Ishikawa (cell line): ENCODE measurements at regions not wholly inside any gene's neighbourhood (a gene's known extent, or its start where the extent isn't known, plus 50 kb on each side); places are given as distances from the start of the nearest gene placed in this dataset.

Experiments used
- CEBPB ChIP-seq: IDR thresholded peaks from 2 replicates; pipeline ENCODE4 v1.6.1; 2012
- CREB1 ChIP-seq: IDR thresholded peaks from 2 replicates; pipeline ENCODE4 v1.6.1; 2012; ENCODE audit warnings: low read depth
- EGR1 ChIP-seq: IDR thresholded peaks from 2 replicates; pipeline ENCODE4 v1.6.1; 2012
- EP300 ChIP-seq: IDR thresholded peaks from 2 replicates; pipeline ENCODE4 v1.6.1; 2012; ENCODE audit warnings: borderline replicate concordance
- FOXM1 ChIP-seq: IDR thresholded peaks from 2 replicates; pipeline ENCODE4 v1.6.1; 2012; ENCODE audit warnings: low read depth, borderline replicate concordance
- MAX ChIP-seq: IDR thresholded peaks from 2 replicates; pipeline ENCODE4 v1.6.1; 2012
- NFIC ChIP-seq: IDR thresholded peaks from 2 replicates; pipeline ENCODE4 v1.6.1; 2012
- RAD21 ChIP-seq: IDR thresholded peaks from 2 replicates; pipeline ENCODE4 v1.6.1; 2012; ENCODE audit warnings: low read depth
- TAF1 ChIP-seq: IDR thresholded peaks from 2 replicates; pipeline ENCODE4 v1.6.1; 2012; ENCODE audit warnings: low read depth, mild to moderate bottlenecking
- TCF12 ChIP-seq: IDR thresholded peaks from 2 replicates; pipeline ENCODE4 v1.6.1; 2012; ENCODE audit warnings: low read depth
- TEAD4 ChIP-seq: IDR thresholded peaks from 2 replicates; pipeline ENCODE4 v1.6.1; 2012
- USF1 ChIP-seq: IDR thresholded peaks from 2 replicates; pipeline ENCODE4 v1.6.1; 2012
- YY1 ChIP-seq: IDR thresholded peaks from 2 replicates; pipeline ENCODE4 v1.6.1; 2012; ENCODE audit warnings: low read depth
- ZBTB7A ChIP-seq: IDR thresholded peaks from 2 replicates; pipeline ENCODE4 v1.6.1; 2012; ENCODE audit warnings: low read depth
- TF ChIP-seq, protein P1 (sequence below): IDR thresholded peaks from 2 replicates; pipeline ENCODE4 v1.6.1; 2012; ENCODE audit warnings: low read depth, mild to moderate bottlenecking

DNA sequence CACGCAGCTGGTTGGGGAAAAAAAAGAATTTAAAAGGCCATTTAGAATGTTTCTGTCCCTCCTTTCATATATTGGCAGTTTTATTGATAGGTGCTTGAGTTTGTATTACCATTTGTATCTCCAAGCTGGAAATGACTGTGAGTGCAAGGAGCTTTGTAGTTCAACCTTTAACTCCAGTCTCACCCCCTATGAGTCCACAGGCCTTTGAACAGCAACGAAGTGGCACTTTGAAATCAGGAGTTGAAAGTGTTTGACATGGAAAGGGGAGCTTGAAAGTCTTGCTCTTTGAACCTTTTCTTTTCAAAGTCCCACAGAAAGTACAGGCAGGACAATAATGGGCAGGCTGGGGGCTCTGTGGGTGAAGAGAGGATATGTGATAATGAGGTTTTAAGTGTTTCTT lies 480.3 kb downstream of the RERGL start:
- TF ChIP-seq EGR1 (no peak), CREB1 (no peak), NFIC (no peak), EP300 (no peak), TEAD4 (no peak), FOXM1 (no peak), MAX (no peak), USF1 (no peak), CEBPB (no peak), ZBTB7A (no peak)
- TF ChIP-seq, protein P1, sequence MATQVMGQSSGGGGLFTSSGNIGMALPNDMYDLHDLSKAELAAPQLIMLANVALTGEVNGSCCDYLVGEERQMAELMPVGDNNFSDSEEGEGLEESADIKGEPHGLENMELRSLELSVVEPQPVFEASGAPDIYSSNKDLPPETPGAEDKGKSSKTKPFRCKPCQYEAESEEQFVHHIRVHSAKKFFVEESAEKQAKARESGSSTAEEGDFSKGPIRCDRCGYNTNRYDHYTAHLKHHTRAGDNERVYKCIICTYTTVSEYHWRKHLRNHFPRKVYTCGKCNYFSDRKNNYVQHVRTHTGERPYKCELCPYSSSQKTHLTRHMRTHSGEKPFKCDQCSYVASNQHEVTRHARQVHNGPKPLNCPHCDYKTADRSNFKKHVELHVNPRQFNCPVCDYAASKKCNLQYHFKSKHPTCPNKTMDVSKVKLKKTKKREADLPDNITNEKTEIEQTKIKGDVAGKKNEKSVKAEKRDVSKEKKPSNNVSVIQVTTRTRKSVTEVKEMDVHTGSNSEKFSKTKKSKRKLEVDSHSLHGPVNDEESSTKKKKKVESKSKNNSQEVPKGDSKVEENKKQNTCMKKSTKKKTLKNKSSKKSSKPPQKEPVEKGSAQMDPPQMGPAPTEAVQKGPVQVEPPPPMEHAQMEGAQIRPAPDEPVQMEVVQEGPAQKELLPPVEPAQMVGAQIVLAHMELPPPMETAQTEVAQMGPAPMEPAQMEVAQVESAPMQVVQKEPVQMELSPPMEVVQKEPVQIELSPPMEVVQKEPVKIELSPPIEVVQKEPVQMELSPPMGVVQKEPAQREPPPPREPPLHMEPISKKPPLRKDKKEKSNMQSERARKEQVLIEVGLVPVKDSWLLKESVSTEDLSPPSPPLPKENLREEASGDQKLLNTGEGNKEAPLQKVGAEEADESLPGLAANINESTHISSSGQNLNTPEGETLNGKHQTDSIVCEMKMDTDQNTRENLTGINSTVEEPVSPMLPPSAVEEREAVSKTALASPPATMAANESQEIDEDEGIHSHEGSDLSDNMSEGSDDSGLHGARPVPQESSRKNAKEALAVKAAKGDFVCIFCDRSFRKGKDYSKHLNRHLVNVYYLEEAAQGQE = no peak

- no peak for TF ChIP-seq RAD21
- no peak for TF ChIP-seq FOXM1
- no peak for TF ChIP-seq YY1
- no peak for TF ChIP-seq EGR1
- TF ChIP-seq USF1 = no peak
- TF ChIP-seq MAX = no peak
- TF ChIP-seq EP300 = no peak
- no peak for TF ChIP-seq NFIC
- no peak for TF ChIP-seq ZBTB7A
These were observed 480.8 kb downstream of the RERGL start for GRCh38 chr12:17609153-17609552.

DNA sequence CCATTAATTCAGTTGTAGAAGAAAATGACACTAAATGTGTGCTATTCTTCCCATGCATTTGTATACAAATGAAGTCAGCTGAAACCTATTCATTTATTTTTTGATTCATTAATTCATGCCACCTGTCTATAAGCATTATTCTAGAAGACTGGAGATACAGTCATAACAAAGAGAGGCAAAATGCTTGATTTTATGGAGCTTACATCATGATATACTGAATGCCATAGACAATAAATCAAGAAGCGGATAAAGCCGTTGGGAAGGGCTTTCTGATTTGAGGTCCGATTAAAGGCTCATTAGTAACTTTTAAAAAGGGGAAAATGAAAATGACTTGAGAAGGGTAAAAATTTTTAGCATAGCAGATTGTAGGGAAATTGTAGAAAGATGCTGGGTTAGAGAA lies 494.9 kb downstream of the RERGL start:
- TF ChIP-seq MAX = no peak
- TF ChIP-seq TCF12 = no peak
- TF ChIP-seq EP300 = no peak
- no peak for TF ChIP-seq TAF1
- no peak for TF ChIP-seq USF1

DNA sequence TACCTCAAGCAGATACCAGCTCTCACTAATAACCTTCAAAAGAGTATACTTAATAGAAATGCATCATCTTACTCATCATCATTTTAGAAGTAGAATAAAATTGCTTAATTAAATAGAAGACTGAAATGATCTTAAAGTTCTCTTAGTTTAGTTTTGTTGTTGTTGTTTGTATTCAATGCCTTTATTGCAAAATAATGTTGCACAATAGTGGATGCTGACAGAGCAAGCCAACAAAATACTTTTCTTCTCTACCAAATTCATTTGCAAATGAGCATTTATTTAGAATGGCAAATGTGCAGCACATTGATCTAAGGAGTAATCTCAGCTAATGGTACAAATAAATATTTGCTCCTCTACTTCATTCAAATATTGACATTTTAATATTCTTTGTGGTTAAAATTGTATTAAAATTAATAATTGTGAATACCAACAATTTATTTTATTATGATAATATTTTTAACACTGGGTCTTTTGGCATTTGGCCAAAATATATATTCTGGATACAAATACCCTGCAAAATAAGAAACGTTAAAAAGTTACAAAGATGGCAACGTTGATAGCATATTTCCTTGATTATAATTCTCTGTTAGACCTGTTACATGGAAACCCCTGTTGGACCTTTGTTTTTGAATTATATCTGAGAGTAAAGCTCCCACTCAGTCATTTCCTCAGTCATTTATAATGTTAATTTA lies 496.1 kb downstream of the RERGL start:
- TF ChIP-seq YY1 (no peak), TAF1 (no peak), RAD21 (no peak), ZBTB7A (no peak), MAX (no peak), TCF12 (no peak), EGR1 (no peak), CEBPB (0 out of 2 replicates have a peak, but pooled peaks have one; percentile 36)
- TF ChIP-seq, protein P1 = no peak

DNA sequence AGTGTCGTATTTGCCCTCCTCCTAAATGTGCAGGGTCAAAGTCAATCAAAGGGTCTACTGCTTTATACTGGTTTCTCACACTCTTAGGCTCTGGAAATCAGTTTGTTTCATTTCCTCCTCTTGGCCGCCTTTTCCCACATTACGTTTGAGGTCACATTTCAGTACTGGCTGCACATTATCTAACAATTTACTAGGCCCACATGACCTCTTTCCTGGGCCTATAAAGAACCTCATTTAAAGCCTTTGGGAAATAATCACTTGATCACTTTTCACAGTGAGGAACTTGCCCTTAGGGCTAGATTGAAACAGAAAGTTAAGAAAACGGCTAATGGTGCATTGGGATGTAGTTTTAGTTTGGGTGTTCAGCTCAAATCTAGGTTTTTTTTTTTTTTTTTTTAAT lies 497.5 kb downstream of the RERGL start:
- TF ChIP-seq RAD21 = no peak
- TF ChIP-seq EP300 = no peak
- TF ChIP-seq YY1 = no peak
- TF ChIP-seq FOXM1 = no peak
- TF ChIP-seq, protein P1 = no peak
- TF ChIP-seq ZBTB7A = no peak
- TF ChIP-seq EGR1 = no peak
- TF ChIP-seq CREB1 = no peak
- no peak for TF ChIP-seq CEBPB
- TF ChIP-seq TEAD4 = no peak
- TF ChIP-seq USF1 = no peak
- no peak for TF ChIP-seq MAX
- no peak for TF ChIP-seq NFIC
- TF ChIP-seq TAF1 = no peak
- TF ChIP-seq TCF12 = no peak
